ENCODE measurements at regions not wholly inside any gene's neighbourhood (a gene's known extent, or its start where the extent isn't known, plus 50 kb on each side); places are given as distances from the start of the nearest gene placed in this dataset.

DNA sequence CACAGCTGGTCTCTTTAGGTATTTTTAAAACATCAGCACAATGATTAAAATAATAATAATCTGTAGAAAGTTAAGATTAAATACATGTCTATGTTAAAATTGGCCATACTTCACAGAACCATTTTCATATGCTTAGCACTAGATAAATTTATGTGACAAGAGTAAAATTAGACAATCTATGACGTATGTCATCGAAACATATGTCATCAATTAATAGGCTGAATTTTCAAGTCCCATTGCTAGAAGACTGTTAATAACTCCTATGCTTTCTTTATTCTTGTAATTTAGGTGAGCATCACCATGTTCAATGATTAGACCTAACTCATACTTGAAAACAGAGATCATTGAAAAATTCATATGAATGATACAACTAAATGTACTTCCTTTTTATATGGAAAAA lies 593.3 kb upstream of the KCNMB2 start:
- H3K27me3 ChIP-seq (ENCODE audit: control insufficient read depth in 4 of 4, insufficient read depth in 4 of 4, low read length in 3 of 4) = no peaks in the 10 kb centered on the region
- H3K27ac ChIP-seq (ENCODE audit: low read depth in 1 of 2, low read length in 2 of 2) = no peak overlapping the region
- H3K36me3 ChIP-seq (ENCODE audit: control insufficient read depth in 4 of 4, insufficient read depth in 3 of 4, low read depth in 1 of 4, low read length in 3 of 4) = no peaks in the 10 kb centered on the region
- no peak overlapping the region for H3K4me3 ChIP-seq (ENCODE audit: low read depth in 1 of 3, low read length in 3 of 3)
- no peak for TF ChIP-seq HNF4A (conservative IDR thresholded peaks at IDR 0.05)
- TF ChIP-seq, protein P1, sequence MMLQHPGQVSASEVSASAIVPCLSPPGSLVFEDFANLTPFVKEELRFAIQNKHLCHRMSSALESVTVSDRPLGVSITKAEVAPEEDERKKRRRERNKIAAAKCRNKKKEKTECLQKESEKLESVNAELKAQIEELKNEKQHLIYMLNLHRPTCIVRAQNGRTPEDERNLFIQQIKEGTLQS (IDR thresholded peaks at IDR 0.05) = no peak
- 98% methylated on average over 2 of the region's 2 CpGs for WGBS
- DNase-seq (ENCODE audit: low spot score) = no peak
- peaks cover 0 to 7% (median 3%) of the 10 kb centered on the region in 4 donors for H3K4me1 ChIP-seq (ENCODE audit: control insufficient read depth in 4 of 4, insufficient read depth in 4 of 4, low read length in 3 of 4)
- H3K9me3 ChIP-seq (ENCODE audit: control insufficient read depth in 4 of 4, low read length in 3 of 4) = no peaks in the 10 kb centered on the region
- H3K9ac ChIP-seq (ENCODE audit: low read depth in 1 of 2, low read length in 2 of 2) = no peak overlapping the region

DNA sequence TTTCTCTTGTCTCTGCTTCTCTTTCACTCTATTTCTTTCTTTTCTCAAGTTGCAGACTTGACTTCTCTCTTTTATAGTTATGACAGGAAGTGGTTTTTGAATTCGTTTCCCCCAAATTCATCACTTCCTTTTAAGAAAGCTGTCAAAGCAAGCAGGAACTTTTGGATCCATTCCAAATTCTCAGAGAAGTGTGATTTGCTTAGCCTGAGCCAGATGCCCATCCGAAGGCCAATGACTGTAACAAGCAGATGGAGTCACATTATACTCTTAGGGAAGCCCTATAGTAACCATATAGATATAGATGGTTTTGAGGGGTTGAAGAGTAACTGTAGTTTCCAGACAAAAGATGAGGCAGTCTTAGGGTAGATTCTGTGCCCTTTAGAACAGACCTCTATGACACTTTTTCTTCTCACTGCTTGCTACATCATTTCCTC lies 592.0 kb upstream of the KCNMB2 start:
- H3K4me3 ChIP-seq (ENCODE audit: low read depth in 1 of 3, low read length in 3 of 3) = no peak overlapping the region
- TF ChIP-seq FOXA2 (IDR thresholded peaks at IDR 0.05) (no peak), TAF1 (conservative IDR thresholded peaks at IDR 0.05) (no peak), JUND (IDR thresholded peaks at IDR 0.05) (no peak), RAD21 (IDR thresholded peaks at IDR 0.05) (no peak), ZBTB33 (IDR thresholded peaks at IDR 0.05) (no peak), EGR1 (IDR thresholded peaks at IDR 0.05; ENCODE audit: low read depth in 2 of 2) (no peak), SP1 (IDR thresholded peaks at IDR 0.05) (no peak), MAX (IDR thresholded peaks at IDR 0.05) (no peak), RXRA (IDR thresholded peaks at IDR 0.05) (no peak), FOXA1 (IDR thresholded peaks at IDR 0.05) (no peak), HNF4G (IDR thresholded peaks at IDR 0.05) (no peak), GABPA (IDR thresholded peaks at IDR 0.05 in 1 of 2, conservative IDR thresholded peaks at IDR 0.05 in 1 of 2) (no peak), HNF4A (conservative IDR thresholded peaks at IDR 0.05) (no peak)
- TF ChIP-seq, protein P1 (IDR thresholded peaks at IDR 0.05) = no peak
- WGBS = 79% methylated on average over 2 of the region's 2 CpGs
- no peak overlapping the region for H3K27ac ChIP-seq (ENCODE audit: low read depth in 1 of 2, low read length in 2 of 2)
- no peaks in the 10 kb centered on the region for H3K9me3 ChIP-seq (ENCODE audit: control insufficient read depth in 4 of 4, low read length in 3 of 4)
- no peak for DNase-seq (ENCODE audit: low spot score)
- H3K9ac ChIP-seq (ENCODE audit: low read depth in 1 of 2, low read length in 2 of 2) = no peak overlapping the region
- H3K27me3 ChIP-seq (ENCODE audit: control insufficient read depth in 4 of 4, insufficient read depth in 4 of 4, low read length in 3 of 4) = no peaks in the 10 kb centered on the region
- H3K36me3 ChIP-seq (ENCODE audit: control insufficient read depth in 4 of 4, insufficient read depth in 3 of 4, low read depth in 1 of 4, low read length in 3 of 4) = no peaks in the 10 kb centered on the region
- peaks cover 0 to 7% (median 3%) of the 10 kb centered on the region in 4 donors for H3K4me1 ChIP-seq (ENCODE audit: control insufficient read depth in 4 of 4, insufficient read depth in 4 of 4, low read length in 3 of 4)

GRCh38 chr3:177946048-177946447 lies 590.2 kb upstream of the KCNMB2 start:
- Histone ChIP-seq H3K4me3 (ENCODE audit: low read depth in 1 of 3, low read length in 3 of 3) (no peak overlapping the region), H3K36me3 (ENCODE audit: control insufficient read depth in 4 of 4, insufficient read depth in 3 of 4, low read depth in 1 of 4, low read length in 3 of 4) (no peaks in the 10 kb centered on the region), H3K9me3 (ENCODE audit: control insufficient read depth in 4 of 4, low read length in 3 of 4) (no peaks in the 10 kb centered on the region), H3K9ac (ENCODE audit: low read depth in 1 of 2, low read length in 2 of 2) (no peak overlapping the region), H3K27ac (ENCODE audit: low read depth in 1 of 2, low read length in 2 of 2) (no peak overlapping the region), H3K27me3 (ENCODE audit: control insufficient read depth in 4 of 4, insufficient read depth in 4 of 4, low read length in 3 of 4) (no peaks in the 10 kb centered on the region), H3K4me1 (ENCODE audit: control insufficient read depth in 4 of 4, insufficient read depth in 4 of 4, low read length in 3 of 4) (peaks cover 0 to 7% (median 3%) of the 10 kb centered on the region in 4 donors)
- 99% methylated on average over 7 of the region's 7 CpGs for WGBS
- DNase-seq (ENCODE audit: low spot score) = no peak
- TF ChIP-seq HNF4G (IDR thresholded peaks at IDR 0.05) (no peak), ZBTB33 (IDR thresholded peaks at IDR 0.05) (no peak), CTCF (IDR thresholded peaks at IDR 0.05; ENCODE audit: low read depth, low read length, missing input control) (no peak), YY1 (IDR thresholded peaks at IDR 0.05) (no peak), HNF4A (conservative IDR thresholded peaks at IDR 0.05) (no peak), JUND (IDR thresholded peaks at IDR 0.05) (no peak), EGR1 (IDR thresholded peaks at IDR 0.05; ENCODE audit: low read depth in 2 of 2) (no peak)
- TF ChIP-seq, protein P2, sequence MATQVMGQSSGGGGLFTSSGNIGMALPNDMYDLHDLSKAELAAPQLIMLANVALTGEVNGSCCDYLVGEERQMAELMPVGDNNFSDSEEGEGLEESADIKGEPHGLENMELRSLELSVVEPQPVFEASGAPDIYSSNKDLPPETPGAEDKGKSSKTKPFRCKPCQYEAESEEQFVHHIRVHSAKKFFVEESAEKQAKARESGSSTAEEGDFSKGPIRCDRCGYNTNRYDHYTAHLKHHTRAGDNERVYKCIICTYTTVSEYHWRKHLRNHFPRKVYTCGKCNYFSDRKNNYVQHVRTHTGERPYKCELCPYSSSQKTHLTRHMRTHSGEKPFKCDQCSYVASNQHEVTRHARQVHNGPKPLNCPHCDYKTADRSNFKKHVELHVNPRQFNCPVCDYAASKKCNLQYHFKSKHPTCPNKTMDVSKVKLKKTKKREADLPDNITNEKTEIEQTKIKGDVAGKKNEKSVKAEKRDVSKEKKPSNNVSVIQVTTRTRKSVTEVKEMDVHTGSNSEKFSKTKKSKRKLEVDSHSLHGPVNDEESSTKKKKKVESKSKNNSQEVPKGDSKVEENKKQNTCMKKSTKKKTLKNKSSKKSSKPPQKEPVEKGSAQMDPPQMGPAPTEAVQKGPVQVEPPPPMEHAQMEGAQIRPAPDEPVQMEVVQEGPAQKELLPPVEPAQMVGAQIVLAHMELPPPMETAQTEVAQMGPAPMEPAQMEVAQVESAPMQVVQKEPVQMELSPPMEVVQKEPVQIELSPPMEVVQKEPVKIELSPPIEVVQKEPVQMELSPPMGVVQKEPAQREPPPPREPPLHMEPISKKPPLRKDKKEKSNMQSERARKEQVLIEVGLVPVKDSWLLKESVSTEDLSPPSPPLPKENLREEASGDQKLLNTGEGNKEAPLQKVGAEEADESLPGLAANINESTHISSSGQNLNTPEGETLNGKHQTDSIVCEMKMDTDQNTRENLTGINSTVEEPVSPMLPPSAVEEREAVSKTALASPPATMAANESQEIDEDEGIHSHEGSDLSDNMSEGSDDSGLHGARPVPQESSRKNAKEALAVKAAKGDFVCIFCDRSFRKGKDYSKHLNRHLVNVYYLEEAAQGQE (IDR thresholded peaks at IDR 0.05) = no peak
- TF ChIP-seq, protein P1 (IDR thresholded peaks at IDR 0.05) = no peak
